ENCODE measurements at regions not wholly inside any gene's neighbourhood (a gene's known extent, or its start where the extent isn't known, plus 50 kb on each side); places are given as distances from the start of the nearest gene placed in this dataset.

GRCh38 chr7:80369321-80369720 is 142.5 kb downstream of the GNAT3 start (continued):
- TF ChIP-seq ZBTB1 (tag by site-specific recombination; IDR thresholded peaks at IDR 0.05) (no peak), ZNF341 (tag by site-specific recombination; IDR thresholded peaks at IDR 0.05; ENCODE audit: low read depth) (no peak)

DNA sequence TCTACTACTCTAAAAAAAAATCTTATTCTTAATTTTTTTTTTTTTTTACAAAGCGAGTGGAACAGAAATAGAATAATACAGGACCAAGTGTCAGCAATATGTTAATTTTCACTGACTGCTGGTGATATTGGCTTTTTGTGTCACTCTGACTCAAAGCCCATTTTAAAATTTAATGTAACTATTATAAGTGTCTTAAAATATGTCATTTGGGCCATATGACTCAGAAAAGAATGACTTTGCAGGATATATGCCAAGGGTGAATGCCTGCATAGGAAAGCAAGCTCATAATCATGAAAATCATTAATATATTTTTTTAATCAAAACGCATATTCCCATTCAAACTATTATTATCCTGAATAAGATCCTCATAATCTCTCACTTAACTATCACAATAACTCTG is 149.2 kb downstream of the GNAT3 start:
- Histone ChIP-seq H3K4me3 (ENCODE audit: low read depth, low read length) (no peak overlapping the region), H3K27ac (ENCODE audit: extremely low read depth, low read depth, low read length) (no peak overlapping the region), H3K36me3 (ENCODE audit: control insufficient read depth in 2 of 2, insufficient read depth in 1 of 2, low read length in 2 of 2) (no peaks in the 10 kb centered on the region), H3K4me1 (ENCODE audit: control insufficient read depth, insufficient read depth, low read length) (no peaks in the 10 kb centered on the region), H3K9me3 (ENCODE audit: control insufficient read depth, insufficient read depth, low read depth, low read length) (no peaks in the 10 kb centered on the region)
- TF ChIP-seq ZNF292 (tag by site-specific recombination; IDR thresholded peaks at IDR 0.05; ENCODE audit: borderline replicate concordance, low read depth) (no peak), GLI2 (tag by site-specific recombination; IDR thresholded peaks at IDR 0.05; ENCODE audit: borderline replicate concordance, low read depth) (no peak), ZNF132 (tag by site-specific recombination; IDR thresholded peaks at IDR 0.05; ENCODE audit: borderline replicate concordance) (no peak), ZNF18 (tag by site-specific recombination; IDR thresholded peaks at IDR 0.05) (no peak), ZBTB8A (tag by site-specific recombination; IDR thresholded peaks at IDR 0.05) (no peak), ZNF623 (tag by site-specific recombination; IDR thresholded peaks at IDR 0.05) (no peak), ZNF701 (tag by site-specific recombination; IDR thresholded peaks at IDR 0.05) (no peak)
- TF ChIP-seq, protein P1, sequence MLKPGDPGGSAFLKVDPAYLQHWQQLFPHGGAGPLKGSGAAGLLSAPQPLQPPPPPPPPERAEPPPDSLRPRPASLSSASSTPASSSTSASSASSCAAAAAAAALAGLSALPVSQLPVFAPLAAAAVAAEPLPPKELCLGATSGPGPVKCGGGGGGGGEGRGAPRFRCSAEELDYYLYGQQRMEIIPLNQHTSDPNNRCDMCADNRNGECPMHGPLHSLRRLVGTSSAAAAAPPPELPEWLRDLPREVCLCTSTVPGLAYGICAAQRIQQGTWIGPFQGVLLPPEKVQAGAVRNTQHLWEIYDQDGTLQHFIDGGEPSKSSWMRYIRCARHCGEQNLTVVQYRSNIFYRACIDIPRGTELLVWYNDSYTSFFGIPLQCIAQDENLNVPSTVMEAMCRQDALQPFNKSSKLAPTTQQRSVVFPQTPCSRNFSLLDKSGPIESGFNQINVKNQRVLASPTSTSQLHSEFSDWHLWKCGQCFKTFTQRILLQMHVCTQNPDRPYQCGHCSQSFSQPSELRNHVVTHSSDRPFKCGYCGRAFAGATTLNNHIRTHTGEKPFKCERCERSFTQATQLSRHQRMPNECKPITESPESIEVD (tag by site-specific recombination; IDR thresholded peaks at IDR 0.05): no peak
- ChIA-PET POLR2A (no interaction called here), CTCF (no interaction called here)

- no peaks in the 10 kb centered on the region for H3K36me3 ChIP-seq (ENCODE audit: control insufficient read depth in 2 of 2, insufficient read depth in 1 of 2, low read length in 2 of 2)
- no peaks in the 10 kb centered on the region for H3K9me3 ChIP-seq (ENCODE audit: control insufficient read depth, insufficient read depth, low read depth, low read length)
- H3K27ac ChIP-seq (ENCODE audit: extremely low read depth, low read depth, low read length): no peak overlapping the region
- ChIA-PET POLR2A (no interaction called here), CTCF (no interaction called here)
- TF ChIP-seq GLIS2 (tag by site-specific recombination; IDR thresholded peaks at IDR 0.05) (no peak), ZBTB20 (tag by site-specific recombination; IDR thresholded peaks at IDR 0.05) (no peak), ATF2 (tag by site-specific recombination; IDR thresholded peaks at IDR 0.05; ENCODE audit: low read depth) (no peak), SALL2 (tag by site-specific recombination; IDR thresholded peaks at IDR 0.05; ENCODE audit: borderline replicate concordance) (no peak), KLF10 (tag by site-specific recombination; IDR thresholded peaks at IDR 0.05) (no peak), ZIC2 (tag by site-specific recombination; IDR thresholded peaks at IDR 0.05) (no peak), ZNF114 (tag by site-specific recombination; IDR thresholded peaks at IDR 0.05) (no peak), SCRT1 (tag by site-specific recombination; IDR thresholded peaks at IDR 0.05; ENCODE audit: borderline replicate concordance) (no peak)
- TF ChIP-seq, protein P2, sequence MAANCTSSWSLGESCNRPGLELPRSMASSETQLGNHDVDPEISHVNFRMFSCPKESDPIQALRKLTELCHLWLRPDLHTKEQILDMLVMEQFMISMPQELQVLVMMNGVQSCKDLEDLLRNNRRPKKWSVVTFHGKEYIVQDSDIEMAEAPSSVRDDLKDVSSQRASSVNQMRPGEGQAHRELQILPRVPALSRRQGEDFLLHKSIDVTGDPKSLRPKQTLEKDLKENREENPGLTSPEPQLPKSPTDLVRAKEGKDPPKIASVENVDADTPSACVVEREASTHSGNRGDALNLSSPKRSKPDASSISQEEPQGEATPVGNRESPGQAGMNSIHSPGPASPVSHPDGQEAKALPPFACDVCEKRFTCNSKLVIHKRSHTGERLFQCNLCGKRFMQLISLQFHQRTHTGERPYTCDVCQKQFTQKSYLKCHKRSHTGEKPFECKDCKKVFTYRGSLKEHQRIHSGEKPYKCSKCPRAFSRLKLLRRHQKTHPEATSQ (tag by site-specific recombination; IDR thresholded peaks at IDR 0.05): no peak
- H3K4me1 ChIP-seq (ENCODE audit: control insufficient read depth, insufficient read depth, low read length): no peaks in the 10 kb centered on the region
- no peak overlapping the region for H3K4me3 ChIP-seq (ENCODE audit: low read depth, low read length)
Measured at GRCh38 chr7:80362010-80362618, 149.8 kb downstream of the GNAT3 start.

Data from HEK293 (cell line).